PFSK-1 (cell line): ENCODE measurements at regions not wholly inside any gene's neighbourhood (a gene's known extent, or its start where the extent isn't known, plus 50 kb on each side); places are given as distances from the start of the nearest gene placed in this dataset.

ENCODE experiments used
- POLR2AphosphoS5 ChIP-seq: IDR thresholded peaks from 2 replicates; pipeline ENCODE4 v1.6.1; 2012; ENCODE audit warnings: low read depth, mild to moderate bottlenecking, control low read depth, low read length, moderate library complexity
- SIN3A ChIP-seq: IDR thresholded peaks from 2 replicates; pipeline ENCODE4 v1.6.1; 2012; ENCODE audit warnings: mild to moderate bottlenecking, low read length, moderate library complexity, borderline replicate concordance; ENCODE audit not compliant: insufficient read depth
- TAF1 ChIP-seq: IDR thresholded peaks from 2 replicates; pipeline ENCODE4 v1.6.1; 2012; ENCODE audit warnings: low read length, control low read depth, borderline replicate concordance; ENCODE audit not compliant: insufficient read depth
- TF ChIP-seq, protein P1 (sequence below), 2 experiments: IDR thresholded peaks; 2 replicates each; pipeline versions ENCODE4 v1.6.1 to v1.8.0; 2011 to 2012; ENCODE audit warnings: low read depth in 2 of 2, low read length in 2 of 2, control low read depth in 1 of 2, inconsistent platforms in 1 of 2, mild to moderate bottlenecking in 1 of 2, moderate library complexity in 1 of 2; ENCODE audit not compliant: insufficient read depth in 1 of 2

DNA sequence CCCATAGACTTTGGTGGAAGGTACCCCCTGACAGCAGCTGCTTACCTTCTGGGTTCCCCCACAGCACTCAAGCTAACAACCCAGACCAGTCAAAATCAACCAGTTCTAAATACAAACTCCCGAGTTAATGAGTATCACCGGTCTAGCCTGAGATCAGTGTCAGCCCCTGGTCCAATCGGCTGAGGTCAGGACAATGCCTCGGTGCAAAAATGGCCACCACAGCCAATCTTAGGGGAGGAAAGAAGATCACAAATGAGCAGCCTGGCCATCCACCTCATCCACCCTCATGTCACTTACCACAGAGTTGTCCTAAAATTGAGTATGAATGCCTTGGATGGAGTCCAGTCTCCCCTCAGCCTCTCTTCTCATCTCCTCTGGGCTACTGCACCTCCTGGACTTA, 128.5 kb downstream of the PHETA1 start:
- TF ChIP-seq, protein P1, sequence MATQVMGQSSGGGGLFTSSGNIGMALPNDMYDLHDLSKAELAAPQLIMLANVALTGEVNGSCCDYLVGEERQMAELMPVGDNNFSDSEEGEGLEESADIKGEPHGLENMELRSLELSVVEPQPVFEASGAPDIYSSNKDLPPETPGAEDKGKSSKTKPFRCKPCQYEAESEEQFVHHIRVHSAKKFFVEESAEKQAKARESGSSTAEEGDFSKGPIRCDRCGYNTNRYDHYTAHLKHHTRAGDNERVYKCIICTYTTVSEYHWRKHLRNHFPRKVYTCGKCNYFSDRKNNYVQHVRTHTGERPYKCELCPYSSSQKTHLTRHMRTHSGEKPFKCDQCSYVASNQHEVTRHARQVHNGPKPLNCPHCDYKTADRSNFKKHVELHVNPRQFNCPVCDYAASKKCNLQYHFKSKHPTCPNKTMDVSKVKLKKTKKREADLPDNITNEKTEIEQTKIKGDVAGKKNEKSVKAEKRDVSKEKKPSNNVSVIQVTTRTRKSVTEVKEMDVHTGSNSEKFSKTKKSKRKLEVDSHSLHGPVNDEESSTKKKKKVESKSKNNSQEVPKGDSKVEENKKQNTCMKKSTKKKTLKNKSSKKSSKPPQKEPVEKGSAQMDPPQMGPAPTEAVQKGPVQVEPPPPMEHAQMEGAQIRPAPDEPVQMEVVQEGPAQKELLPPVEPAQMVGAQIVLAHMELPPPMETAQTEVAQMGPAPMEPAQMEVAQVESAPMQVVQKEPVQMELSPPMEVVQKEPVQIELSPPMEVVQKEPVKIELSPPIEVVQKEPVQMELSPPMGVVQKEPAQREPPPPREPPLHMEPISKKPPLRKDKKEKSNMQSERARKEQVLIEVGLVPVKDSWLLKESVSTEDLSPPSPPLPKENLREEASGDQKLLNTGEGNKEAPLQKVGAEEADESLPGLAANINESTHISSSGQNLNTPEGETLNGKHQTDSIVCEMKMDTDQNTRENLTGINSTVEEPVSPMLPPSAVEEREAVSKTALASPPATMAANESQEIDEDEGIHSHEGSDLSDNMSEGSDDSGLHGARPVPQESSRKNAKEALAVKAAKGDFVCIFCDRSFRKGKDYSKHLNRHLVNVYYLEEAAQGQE (IDR thresholded peaks at IDR 0.05; ENCODE audit: insufficient read depth in 1 of 2, low read depth in 2 of 2, low read length in 2 of 2) = no peak
- TF ChIP-seq POLR2AphosphoS5 (no peak), SIN3A (no peak), TAF1 (no peak)
